Progenitor cell of endocrine pancreas (in vitro differentiated cells): ENCODE measurements at regions not wholly inside any gene's neighbourhood (a gene's known extent, or its start where the extent isn't known, plus 50 kb on each side); places are given as distances from the start of the nearest gene placed in this dataset.

Source experiments
- DNase-seq: peaks from one replicate; pipeline ENCODE4 v3.0.0; 2021; ENCODE audit warnings: low spot score; ENCODE audit not compliant: unreplicated experiment
- H3K27ac Mint-ChIP-seq: 2 replicates; pipeline ENCODE4 v1.8.0; 2021; ENCODE audit warnings: mild to moderate bottlenecking, moderate library complexity, mixed read lengths
- H3K27me3 Mint-ChIP-seq: 2 replicates; pipeline ENCODE4 v1.8.0; 2021; ENCODE audit warnings: mixed read lengths
- H3K36me3 Mint-ChIP-seq: 2 replicates; pipeline ENCODE4 v1.8.0; 2022; ENCODE audit warnings: mixed read lengths; ENCODE audit not compliant: insufficient read depth
- H3K4me1 Mint-ChIP-seq: 2 replicates; pipeline ENCODE4 v1.8.0; 2021; ENCODE audit warnings: low read depth, mixed read lengths
- H3K4me3 Mint-ChIP-seq: 2 replicates; pipeline ENCODE4 v1.8.0; 2021; ENCODE audit warnings: low read depth, mild to moderate bottlenecking, moderate library complexity, mixed read lengths
- H3K9me3 Mint-ChIP-seq: 2 replicates; pipeline ENCODE4 v1.8.0; 2021; ENCODE audit warnings: low read depth, mixed read lengths
- TF ChIP-seq, protein P1 (sequence below): fragments of 200-600 bp; sonication (generic); IDR thresholded peaks from one replicate; pipeline ENCODE4 v1.5.0; 2021; ENCODE audit warnings: antibody characterized with exemption, mild to moderate bottlenecking; ENCODE audit not compliant: unreplicated experiment

DNA sequence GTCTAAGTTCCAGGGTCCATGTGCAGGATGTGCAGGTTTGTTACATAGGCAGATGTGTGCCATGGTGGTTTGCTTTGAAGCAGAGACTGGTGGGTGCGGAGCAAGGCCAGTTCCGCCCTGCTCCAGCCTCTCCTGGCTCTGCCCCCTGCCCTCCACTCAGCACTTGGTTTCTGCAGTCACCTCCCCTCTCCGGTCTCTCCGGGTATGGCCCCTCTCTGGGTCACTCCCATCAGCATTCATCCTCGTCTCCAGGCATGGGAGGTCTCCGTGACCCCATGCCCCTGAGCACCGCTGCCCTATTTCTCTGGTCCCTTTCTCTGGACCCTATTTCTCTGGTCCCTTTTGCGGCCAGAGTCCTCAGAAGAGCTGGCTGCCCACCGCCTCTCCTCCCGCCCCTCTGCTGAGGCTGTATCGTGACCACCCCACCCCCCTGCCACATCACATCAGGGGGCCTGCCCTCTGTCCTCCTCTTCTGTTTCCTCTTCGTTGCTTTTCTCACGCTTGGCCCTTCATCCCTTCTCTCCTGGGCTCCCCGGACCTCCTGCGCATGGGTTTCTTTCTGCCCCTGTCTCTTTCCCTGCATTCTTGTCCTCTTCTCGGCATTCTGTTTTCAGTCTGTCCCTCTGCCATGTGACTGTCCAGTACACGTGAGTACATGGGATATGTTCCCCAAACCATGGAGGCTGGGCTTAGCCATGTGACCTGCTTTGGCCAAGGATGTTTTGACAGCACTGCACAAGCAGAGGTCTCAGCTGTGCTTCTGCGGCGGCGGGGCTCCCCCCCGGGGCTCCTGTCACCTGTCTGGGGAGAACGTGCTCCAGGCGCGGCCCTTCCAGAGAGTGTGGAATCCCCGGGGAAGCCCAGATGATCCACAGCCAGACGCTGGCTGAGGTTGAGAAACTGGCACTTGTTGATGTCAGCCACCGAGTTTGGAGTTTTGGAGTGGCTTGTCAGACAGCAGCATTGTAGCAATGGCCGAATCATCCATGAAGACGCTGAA is 54.4 kb upstream of the C1orf174 start:
- Mint-ChIP-seq H3K9me3 (peaks cover 3% of the 10 kb centered on the region), H3K27ac (no peak overlapping the region), H3K36me3 (no peaks in the 10 kb centered on the region), H3K4me1 (no peaks in the 10 kb centered on the region), H3K27me3 (peaks cover 36% of the 10 kb centered on the region), H3K4me3 (no peak overlapping the region)
- TF ChIP-seq, protein P1, sequence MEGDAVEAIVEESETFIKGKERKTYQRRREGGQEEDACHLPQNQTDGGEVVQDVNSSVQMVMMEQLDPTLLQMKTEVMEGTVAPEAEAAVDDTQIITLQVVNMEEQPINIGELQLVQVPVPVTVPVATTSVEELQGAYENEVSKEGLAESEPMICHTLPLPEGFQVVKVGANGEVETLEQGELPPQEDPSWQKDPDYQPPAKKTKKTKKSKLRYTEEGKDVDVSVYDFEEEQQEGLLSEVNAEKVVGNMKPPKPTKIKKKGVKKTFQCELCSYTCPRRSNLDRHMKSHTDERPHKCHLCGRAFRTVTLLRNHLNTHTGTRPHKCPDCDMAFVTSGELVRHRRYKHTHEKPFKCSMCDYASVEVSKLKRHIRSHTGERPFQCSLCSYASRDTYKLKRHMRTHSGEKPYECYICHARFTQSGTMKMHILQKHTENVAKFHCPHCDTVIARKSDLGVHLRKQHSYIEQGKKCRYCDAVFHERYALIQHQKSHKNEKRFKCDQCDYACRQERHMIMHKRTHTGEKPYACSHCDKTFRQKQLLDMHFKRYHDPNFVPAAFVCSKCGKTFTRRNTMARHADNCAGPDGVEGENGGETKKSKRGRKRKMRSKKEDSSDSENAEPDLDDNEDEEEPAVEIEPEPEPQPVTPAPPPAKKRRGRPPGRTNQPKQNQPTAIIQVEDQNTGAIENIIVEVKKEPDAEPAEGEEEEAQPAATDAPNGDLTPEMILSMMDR: no peak
- DNase-seq: no peak

DNA sequence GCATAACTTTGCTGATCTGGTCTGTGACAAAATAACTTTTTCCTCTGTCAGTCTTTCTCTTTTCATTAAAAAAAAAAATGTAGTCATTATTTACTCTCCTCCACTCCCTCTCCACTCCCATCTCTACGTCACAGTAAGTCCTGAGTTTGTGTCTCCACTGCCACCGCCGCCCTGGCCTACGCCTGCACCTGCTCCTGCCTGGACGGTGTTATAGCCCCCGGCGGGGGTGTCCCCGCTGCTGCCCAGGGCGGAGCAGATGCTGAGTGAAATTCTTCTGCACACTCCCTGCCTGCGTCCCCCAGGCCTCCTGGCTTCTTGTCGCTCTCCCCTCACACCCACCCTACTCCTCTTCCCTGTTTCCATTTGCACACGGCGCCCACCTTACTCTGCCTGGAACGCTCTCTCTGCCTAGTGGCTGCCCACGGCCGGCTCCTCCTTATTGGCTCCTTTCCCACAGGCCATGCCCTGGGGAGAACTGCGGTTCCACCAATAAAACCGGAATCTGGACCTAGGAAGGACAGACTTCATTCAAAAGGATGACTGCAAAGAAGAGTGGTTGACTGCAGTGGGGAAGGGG is 55.2 kb upstream of the C1orf174 start:
- no peak for DNase-seq
- Mint-ChIP-seq H3K9me3 (peaks cover under 1% of the 10 kb centered on the region), H3K27me3 (peaks cover 33% of the 10 kb centered on the region), H3K27ac (no peak overlapping the region), H3K4me3 (no peak overlapping the region), H3K4me1 (no peaks in the 10 kb centered on the region), H3K36me3 (no peaks in the 10 kb centered on the region)
- TF ChIP-seq, protein P1: no peak

DNA sequence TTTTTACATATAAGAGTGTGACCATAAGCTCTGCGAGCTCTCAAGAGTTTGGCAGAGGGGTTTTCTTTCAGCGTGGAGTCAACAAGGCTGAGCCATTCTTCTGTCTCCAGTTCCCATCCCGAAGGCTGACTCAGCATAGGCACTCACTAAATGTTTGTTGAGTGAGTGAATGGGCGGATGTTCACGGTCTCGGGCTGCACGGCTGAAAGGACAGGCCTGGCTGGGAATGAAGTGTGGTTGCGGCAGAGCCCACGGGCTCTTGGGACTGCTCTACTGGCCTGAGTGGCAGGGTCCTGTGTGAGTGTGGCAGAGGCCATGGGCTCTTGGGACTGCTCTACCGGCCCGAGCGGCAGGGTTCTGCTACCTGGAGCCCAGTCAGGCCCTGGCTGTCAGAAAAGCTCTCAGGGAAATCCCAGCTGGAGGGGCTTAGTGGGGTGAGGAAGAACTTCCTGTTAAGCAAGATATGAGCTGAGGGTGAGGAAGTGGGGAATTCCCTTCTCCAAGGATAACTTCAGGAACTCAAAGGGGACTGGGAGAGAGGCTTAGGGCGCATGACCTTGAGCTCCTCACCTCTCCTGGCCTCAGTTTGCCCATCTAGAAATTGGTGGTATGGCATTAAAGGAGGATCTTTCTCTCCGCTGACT is 56.6 kb upstream of the C1orf174 start:
- Mint-ChIP-seq H3K27ac (no peak overlapping the region), H3K4me3 (no peak overlapping the region), H3K4me1 (no peaks in the 10 kb centered on the region), H3K9me3 (no peaks in the 10 kb centered on the region), H3K27me3 (peaks cover 32% of the 10 kb centered on the region), H3K36me3 (no peaks in the 10 kb centered on the region)
- no peak for DNase-seq
- TF ChIP-seq, protein P1: no peak

DNA sequence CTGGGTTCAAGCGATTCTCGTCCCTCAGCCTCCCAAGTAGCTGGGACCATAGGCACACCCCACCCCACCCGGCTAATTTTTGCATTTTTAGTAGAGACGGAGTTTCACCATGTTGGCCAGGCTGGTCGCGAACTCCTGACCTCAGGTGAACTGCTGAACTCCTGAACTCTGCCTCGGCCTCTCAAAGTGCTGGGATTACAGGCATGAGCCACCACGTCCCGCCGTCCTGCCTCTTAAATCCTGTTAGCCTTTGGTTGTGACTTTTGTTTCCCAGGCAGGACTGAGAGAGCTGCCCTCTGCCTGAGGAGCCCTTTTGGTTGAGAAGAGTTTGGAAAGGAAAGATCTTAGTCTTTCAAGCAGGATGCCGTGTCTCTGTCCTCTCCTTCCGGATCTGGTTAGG is 59.3 kb upstream of the C1orf174 start:
- no peak for DNase-seq
- TF ChIP-seq, protein P1: no peak
- Mint-ChIP-seq H3K27ac (no peak overlapping the region), H3K9me3 (no peaks in the 10 kb centered on the region), H3K4me1 (no peaks in the 10 kb centered on the region), H3K4me3 (no peak overlapping the region), H3K27me3 (peaks cover 15% of the 10 kb centered on the region), H3K36me3 (no peaks in the 10 kb centered on the region)

DNA sequence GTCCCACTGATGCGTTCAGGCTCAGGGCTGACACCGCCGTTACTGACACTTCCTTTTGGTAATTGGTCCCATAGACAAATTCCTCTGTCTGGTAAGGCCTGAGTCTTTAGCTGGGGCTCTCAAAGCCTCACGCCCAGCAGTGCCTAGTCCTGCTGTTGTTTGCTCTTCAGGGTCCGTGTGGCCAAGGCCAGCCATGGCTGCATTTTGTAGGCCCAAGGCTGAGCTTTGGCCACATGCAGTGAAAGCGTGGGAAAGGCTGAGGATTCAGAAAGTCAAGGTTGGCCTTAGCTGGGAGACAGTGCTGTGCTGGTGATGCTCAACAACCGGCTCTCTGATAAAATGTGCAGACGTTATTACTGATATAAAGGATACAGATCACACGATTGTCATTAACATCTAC is 63.5 kb upstream of the C1orf174 start:
- Mint-ChIP-seq H3K9me3 (peaks cover 14% of the 10 kb centered on the region), H3K4me3 (no peak overlapping the region), H3K36me3 (no peaks in the 10 kb centered on the region), H3K27ac (no peak overlapping the region), H3K27me3 (peaks cover 4% of the 10 kb centered on the region), H3K4me1 (no peaks in the 10 kb centered on the region)
- no peak for DNase-seq
- TF ChIP-seq, protein P1: no peak
